ENCODE measurements at regions not wholly inside any gene's neighbourhood (a gene's known extent, or its start where the extent isn't known, plus 50 kb on each side); places are given as distances from the start of the nearest gene placed in this dataset.

- in situ Hi-C loops (cut with MboI; ENCODE audit: low sequenced_read_pairs) = no loop called here
- Histone ChIP-seq H3K36me3 (replicated peaks) (no peaks in the 10 kb centered on the region), H3K27me3 (ENCODE audit: low read depth) (no peaks in the 10 kb centered on the region), H3K4me1 (no peaks in the 10 kb centered on the region), H3K9me3 (no peaks in the 10 kb centered on the region), H3K4me3 (no peak overlapping the region)
- no peak for DNase-seq (ENCODE audit: low spot score in 2 of 2)
These were observed 163.5 kb upstream of the LYZL2 start for GRCh38 chr10:30793093-30793492.

GRCh38 chr10:30792025-30792424, 162.5 kb upstream of the LYZL2 start:
- Histone ChIP-seq H3K27me3 (ENCODE audit: low read depth) (no peaks in the 10 kb centered on the region), H3K36me3 (replicated peaks) (no peaks in the 10 kb centered on the region), H3K4me3 (no peak overlapping the region), H3K9me3 (no peaks in the 10 kb centered on the region), H3K4me1 (no peaks in the 10 kb centered on the region)
- DNase-seq (ENCODE audit: low spot score in 2 of 2) = no peak
- in situ Hi-C loops (cut with MboI; ENCODE audit: low sequenced_read_pairs) = no loop called here

GRCh38 chr10:30791197-30791611, 161.7 kb upstream of the LYZL2 start:
- in situ Hi-C loops (cut with MboI; ENCODE audit: low sequenced_read_pairs) = no loop called here
- Histone ChIP-seq H3K4me3 (no peak overlapping the region), H3K27me3 (ENCODE audit: low read depth) (no peaks in the 10 kb centered on the region), H3K4me1 (no peaks in the 10 kb centered on the region), H3K9me3 (no peaks in the 10 kb centered on the region), H3K36me3 (replicated peaks) (no peaks in the 10 kb centered on the region)
- no peak for DNase-seq (ENCODE audit: low spot score in 2 of 2)

- Histone ChIP-seq H3K36me3 (replicated peaks) (no peaks in the 10 kb centered on the region), H3K9me3 (no peaks in the 10 kb centered on the region), H3K4me3 (no peak overlapping the region), H3K4me1 (no peaks in the 10 kb centered on the region), H3K27me3 (ENCODE audit: low read depth) (no peaks in the 10 kb centered on the region)
- in situ Hi-C loops (cut with MboI; ENCODE audit: low sequenced_read_pairs) = no loop called here
- DNase-seq (ENCODE audit: low spot score in 2 of 2) = no peak
These were observed 160.3 kb upstream of the LYZL2 start for GRCh38 chr10:30789806-30790205.

GRCh38 chr10:30788307-30788706, 158.8 kb upstream of the LYZL2 start:
- no peaks in the 10 kb centered on the region for H3K4me1 ChIP-seq
- H3K27me3 ChIP-seq (ENCODE audit: low read depth) = no peaks in the 10 kb centered on the region
- no peaks in the 10 kb centered on the region for H3K9me3 ChIP-seq
- no peak overlapping the region for H3K4me3 ChIP-seq
- H3K36me3 ChIP-seq (replicated peaks) = no peaks in the 10 kb centered on the region
- no peak for DNase-seq (ENCODE audit: low spot score in 2 of 2)
- in situ Hi-C loops (cut with MboI; ENCODE audit: low sequenced_read_pairs) = no loop called here

- DNase-seq (ENCODE audit: low spot score in 2 of 2) = no peak
- no peak overlapping the region for H3K4me3 ChIP-seq
- H3K27me3 ChIP-seq (ENCODE audit: low read depth) = no peaks in the 10 kb centered on the region
- no peaks in the 10 kb centered on the region for H3K9me3 ChIP-seq
- in situ Hi-C loops (cut with MboI; ENCODE audit: low sequenced_read_pairs) = no loop called here
- no peaks in the 10 kb centered on the region for H3K36me3 ChIP-seq (replicated peaks)
- H3K4me1 ChIP-seq = no peaks in the 10 kb centered on the region
These were observed 157.4 kb upstream of the LYZL2 start for GRCh38 chr10:30786906-30787305.

- no peaks in the 10 kb centered on the region for H3K27me3 ChIP-seq (ENCODE audit: low read depth)
- no peaks in the 10 kb centered on the region for H3K9me3 ChIP-seq
- H3K4me1 ChIP-seq = no peaks in the 10 kb centered on the region
- H3K4me3 ChIP-seq = no peak overlapping the region
- no peaks in the 10 kb centered on the region for H3K36me3 ChIP-seq (replicated peaks)
- DNase-seq (ENCODE audit: low spot score in 2 of 2) = no peak
- in situ Hi-C loops (cut with MboI; ENCODE audit: low sequenced_read_pairs) = no loop called here
These were observed 156.6 kb upstream of the LYZL2 start for GRCh38 chr10:30786131-30786530.

- H3K27me3 ChIP-seq (ENCODE audit: low read depth) = no peaks in the 10 kb centered on the region
- no peaks in the 10 kb centered on the region for H3K9me3 ChIP-seq
- no peaks in the 10 kb centered on the region for H3K4me1 ChIP-seq
These were observed 155.5 kb upstream of the LYZL2 start for GRCh38 chr10:30784897-30785605.

GRCh38 chr10:30784524-30784896, 155.0 kb upstream of the LYZL2 start:
- in situ Hi-C loops (cut with MboI; ENCODE audit: low sequenced_read_pairs) = no loop called here
- Histone ChIP-seq H3K27me3 (ENCODE audit: low read depth) (no peaks in the 10 kb centered on the region), H3K9me3 (no peaks in the 10 kb centered on the region), H3K4me1 (no peaks in the 10 kb centered on the region), H3K36me3 (replicated peaks) (no peaks in the 10 kb centered on the region), H3K4me3 (no peak overlapping the region)
- no peak for DNase-seq (ENCODE audit: low spot score in 2 of 2)

More at GRCh38 chr10:30784897-30785605, 155.5 kb upstream of the LYZL2 start:
- no peak overlapping the region for H3K4me3 ChIP-seq
- DNase-seq (ENCODE audit: low spot score in 2 of 2) = no peak
- H3K36me3 ChIP-seq (replicated peaks) = no peaks in the 10 kb centered on the region
- in situ Hi-C loops (cut with MboI; ENCODE audit: low sequenced_read_pairs) = no loop called here

GRCh38 chr10:30783939-30784501, 154.5 kb upstream of the LYZL2 start:
- no peaks in the 10 kb centered on the region for H3K27me3 ChIP-seq (ENCODE audit: low read depth)
- H3K36me3 ChIP-seq (replicated peaks) = no peaks in the 10 kb centered on the region
- in situ Hi-C loops (cut with MboI; ENCODE audit: low sequenced_read_pairs) = no loop called here
- peak; percentile 51 to 90 for DNase-seq (ENCODE audit: low spot score in 2 of 2)
- no peaks in the 10 kb centered on the region for H3K4me1 ChIP-seq
- no peaks in the 10 kb centered on the region for H3K9me3 ChIP-seq
- H3K4me3 ChIP-seq = no peak overlapping the region

GRCh38 chr10:30782537-30783461, 153.2 kb upstream of the LYZL2 start:
- H3K36me3 ChIP-seq (replicated peaks) = no peaks in the 10 kb centered on the region
- no peaks in the 10 kb centered on the region for H3K9me3 ChIP-seq
- no peak for DNase-seq (ENCODE audit: low spot score in 2 of 2)
- no peaks in the 10 kb centered on the region for H3K4me1 ChIP-seq
- no peaks in the 10 kb centered on the region for H3K27me3 ChIP-seq (ENCODE audit: low read depth)
- H3K4me3 ChIP-seq = no peak overlapping the region
- in situ Hi-C loops (cut with MboI; ENCODE audit: low sequenced_read_pairs) = no loop called here

GRCh38 chr10:30782157-30782536, 152.6 kb upstream of the LYZL2 start:
- no peaks in the 10 kb centered on the region for H3K9me3 ChIP-seq
- in situ Hi-C loops (cut with MboI; ENCODE audit: low sequenced_read_pairs) = no loop called here
- DNase-seq (ENCODE audit: low spot score in 2 of 2) = no peak
- H3K4me3 ChIP-seq = no peak overlapping the region
- H3K36me3 ChIP-seq (replicated peaks) = no peaks in the 10 kb centered on the region
- H3K4me1 ChIP-seq = no peaks in the 10 kb centered on the region
- H3K27me3 ChIP-seq (ENCODE audit: low read depth) = no peaks in the 10 kb centered on the region

GRCh38 chr10:30781670-30782121, 152.1 kb upstream of the LYZL2 start:
- DNase-seq (ENCODE audit: low spot score in 2 of 2) = no peak

GRCh38 chr10:30778769-30779168, 149.2 kb upstream of the LYZL2 start:
- DNase-seq (ENCODE audit: low spot score in 2 of 2) = no peak
- in situ Hi-C loops (cut with MboI; ENCODE audit: low sequenced_read_pairs) = no loop called here
- H3K4me1 ChIP-seq = no peaks in the 10 kb centered on the region
- no peaks in the 10 kb centered on the region for H3K9me3 ChIP-seq
- no peaks in the 10 kb centered on the region for H3K36me3 ChIP-seq (replicated peaks)
- H3K4me3 ChIP-seq = no peak overlapping the region
- no peaks in the 10 kb centered on the region for H3K27me3 ChIP-seq (ENCODE audit: low read depth)

More at GRCh38 chr10:30781670-30782121, 152.1 kb upstream of the LYZL2 start:
- H3K4me3 ChIP-seq = no peak overlapping the region
- H3K27me3 ChIP-seq (ENCODE audit: low read depth) = no peaks in the 10 kb centered on the region
- no peaks in the 10 kb centered on the region for H3K36me3 ChIP-seq (replicated peaks)
- no peaks in the 10 kb centered on the region for H3K4me1 ChIP-seq
- H3K9me3 ChIP-seq = no peaks in the 10 kb centered on the region
- in situ Hi-C loops (cut with MboI; ENCODE audit: low sequenced_read_pairs) = no loop called here
